Spleen (tissue), 7 donors: ENCODE measurements at regions not wholly inside any gene's neighbourhood (a gene's known extent, or its start where the extent isn't known, plus 50 kb on each side); places are given as distances from the start of the nearest gene placed in this dataset.

Experiments used
- CTCF ChIP-seq, 11 experiments: fragments of 200-600 bp in 7 of 11; fragments of 450-650 bp in 4 of 11; sonication (generic) in 4 of 11; IDR thresholded peaks in 8 of 11; conservative IDR thresholded peaks in 3 of 11; 1 replicate in 7 of 11; 2 replicates in 4 of 11; pipeline versions ENCODE4 v1.4.0 to v1.8.0; 2016 to 2021; ENCODE audit warnings: antibody characterized with exemption in 11 of 11, inconsistent platforms in 4 of 11, mild to moderate bottlenecking in 1 of 11
- POLR2A ChIP-seq, 3 donors: fragments of 450-650 bp; IDR thresholded peaks; one replicate each; pipeline ENCODE4 v1.5.1; 2017; ENCODE audit warnings: antibody characterized with exemption in 3 of 3, mild to moderate bottlenecking in 1 of 3
- POLR2AphosphoS5 ChIP-seq, 3 donors: sonication (generic); formaldehyde crosslinking; IDR thresholded peaks; one replicate each; pipeline ENCODE4 v1.5.1; 2017; ENCODE audit warnings: antibody characterized with exemption in 3 of 3
- donor health status: DM: no; HTN: no; CAD: no; lungs with moderate emphysema.
- donor health status: DM: no; HTN: no; CAD: no.
- donor health status: DM: no; HTN: no; CAD: no.

- no peak for TF ChIP-seq CTCF (IDR thresholded peaks at IDR 0.05 in 8 of 11, conservative IDR thresholded peaks at IDR 0.05 in 3 of 11)
- TF ChIP-seq POLR2A (IDR thresholded peaks at IDR 0.05) = no peak
- TF ChIP-seq POLR2AphosphoS5 (IDR thresholded peaks at IDR 0.05) = no peak
Measured at GRCh38 chr14:80387563-80387981, 176.3 kb upstream of the DIO2 start.
